ENCODE measurements at regions not wholly inside any gene's neighbourhood (a gene's known extent, or its start where the extent isn't known, plus 50 kb on each side); places are given as distances from the start of the nearest gene placed in this dataset.

- no peaks in the 10 kb centered on the region for H3K27me3 Mint-ChIP-seq
- no peak overlapping the region for H3K27ac Mint-ChIP-seq
- DNase-seq (no peak), ATAC-seq (no peak)
- no peak overlapping the region for H3K4me3 Mint-ChIP-seq
- no peaks in the 10 kb centered on the region for H3K9me3 Mint-ChIP-seq (ENCODE audit: low read depth)
- H3K36me3 Mint-ChIP-seq: no peaks in the 10 kb centered on the region
- no peaks in the 10 kb centered on the region for H3K4me1 Mint-ChIP-seq
- CTCF ChIA-PET: no interaction called here
Observed at GRCh38 chr10:128470321-128470965, 344.2 kb upstream of the MKI67 start.

GRCh38 chr10:128471151-128471550 lies 344.9 kb upstream of the MKI67 start:
- Mint-ChIP-seq H3K36me3 (no peaks in the 10 kb centered on the region), H3K4me3 (no peak overlapping the region), H3K9me3 (ENCODE audit: low read depth) (no peaks in the 10 kb centered on the region), H3K27me3 (no peaks in the 10 kb centered on the region), H3K27ac (no peak overlapping the region), H3K4me1 (no peaks in the 10 kb centered on the region)
- ATAC-seq: no peak
- no peak for DNase-seq
- CTCF ChIA-PET: no interaction called here

DNA sequence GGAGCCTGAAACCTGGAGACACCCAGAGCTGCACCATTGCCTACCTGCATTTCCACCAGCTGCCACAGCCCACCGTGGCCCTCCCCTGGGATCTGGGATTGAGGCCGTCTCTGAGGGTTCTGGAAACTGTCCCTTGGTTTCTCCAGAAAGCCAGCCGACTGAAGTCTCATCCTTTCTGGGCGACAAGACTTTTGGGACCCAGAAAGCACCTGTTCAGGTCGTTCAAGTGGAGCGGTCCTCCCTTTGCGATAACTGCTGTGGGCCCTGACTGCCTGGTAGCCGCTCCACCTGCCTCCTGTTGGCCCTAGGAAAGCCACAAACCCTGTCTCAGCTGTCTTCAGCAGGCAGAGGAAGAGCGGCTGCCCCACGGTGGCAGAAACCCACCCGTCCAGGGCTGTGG lies 346.0 kb upstream of the MKI67 start:
- ATAC-seq (no peak), DNase-seq (no peak)
- Mint-ChIP-seq H3K9me3 (ENCODE audit: low read depth) (no peaks in the 10 kb centered on the region), H3K27ac (no peak overlapping the region), H3K4me1 (no peaks in the 10 kb centered on the region), H3K27me3 (no peaks in the 10 kb centered on the region), H3K4me3 (no peak overlapping the region), H3K36me3 (no peaks in the 10 kb centered on the region)
- CTCF ChIA-PET: no interaction called here

GRCh38 chr10:128473396-128473795 lies 347.2 kb upstream of the MKI67 start:
- H3K4me3 Mint-ChIP-seq: no peak overlapping the region
- H3K36me3 Mint-ChIP-seq: no peaks in the 10 kb centered on the region
- ATAC-seq: no peak
- CTCF ChIA-PET: no interaction called here
- DNase-seq: no peak
- H3K9me3 Mint-ChIP-seq (ENCODE audit: low read depth): no peaks in the 10 kb centered on the region
- H3K27me3 Mint-ChIP-seq: no peaks in the 10 kb centered on the region
- H3K4me1 Mint-ChIP-seq: no peaks in the 10 kb centered on the region
- no peak overlapping the region for H3K27ac Mint-ChIP-seq

GRCh38 chr10:128473911-128474310 lies 347.7 kb upstream of the MKI67 start:
- H3K27me3 Mint-ChIP-seq: no peaks in the 10 kb centered on the region
- CTCF ChIA-PET: no interaction called here
- H3K27ac Mint-ChIP-seq: no peak overlapping the region
- no peaks in the 10 kb centered on the region for H3K9me3 Mint-ChIP-seq (ENCODE audit: low read depth)
- no peaks in the 10 kb centered on the region for H3K4me1 Mint-ChIP-seq
- H3K4me3 Mint-ChIP-seq: no peak overlapping the region
- DNase-seq (no peak), ATAC-seq (no peak)
- H3K36me3 Mint-ChIP-seq: no peaks in the 10 kb centered on the region

DNA sequence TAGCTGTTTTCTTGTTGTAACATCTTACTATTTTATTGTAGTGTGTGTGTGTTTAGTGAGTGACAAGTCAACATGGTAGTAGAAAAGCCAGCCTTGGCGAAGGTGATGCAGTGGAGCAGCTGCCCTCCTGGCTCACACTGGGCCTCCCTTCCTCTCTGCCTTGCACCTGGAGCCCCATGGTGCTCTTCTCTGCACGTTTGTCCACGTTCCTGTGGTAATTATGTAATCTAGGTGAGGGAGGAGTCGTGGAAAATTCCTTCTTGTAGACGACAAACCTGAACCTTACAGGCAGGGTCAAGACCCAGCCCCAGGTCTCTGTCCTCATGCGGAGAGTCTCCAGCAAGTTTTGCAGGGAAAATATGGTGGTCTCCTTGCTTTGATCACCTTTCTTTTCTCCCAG lies 348.3 kb upstream of the MKI67 start:
- no peak overlapping the region for H3K27ac Mint-ChIP-seq
- no peaks in the 10 kb centered on the region for H3K9me3 Mint-ChIP-seq (ENCODE audit: low read depth)
- DNase-seq (no peak), ATAC-seq (no peak)
- no peaks in the 10 kb centered on the region for H3K27me3 Mint-ChIP-seq
- CTCF ChIA-PET: no interaction called here
- H3K36me3 Mint-ChIP-seq: no peaks in the 10 kb centered on the region
- no peak overlapping the region for H3K4me3 Mint-ChIP-seq
- H3K4me1 Mint-ChIP-seq: no peaks in the 10 kb centered on the region

GRCh38 chr10:128475686-128476367 lies 349.6 kb upstream of the MKI67 start:
- DNase-seq: no peak
- Mint-ChIP-seq H3K36me3 (no peaks in the 10 kb centered on the region), H3K9me3 (ENCODE audit: low read depth) (no peaks in the 10 kb centered on the region), H3K4me3 (no peak overlapping the region), H3K27ac (no peak overlapping the region), H3K4me1 (no peaks in the 10 kb centered on the region), H3K27me3 (no peaks in the 10 kb centered on the region)
- CTCF ChIA-PET: no interaction called here
- ATAC-seq: no peak

DNA sequence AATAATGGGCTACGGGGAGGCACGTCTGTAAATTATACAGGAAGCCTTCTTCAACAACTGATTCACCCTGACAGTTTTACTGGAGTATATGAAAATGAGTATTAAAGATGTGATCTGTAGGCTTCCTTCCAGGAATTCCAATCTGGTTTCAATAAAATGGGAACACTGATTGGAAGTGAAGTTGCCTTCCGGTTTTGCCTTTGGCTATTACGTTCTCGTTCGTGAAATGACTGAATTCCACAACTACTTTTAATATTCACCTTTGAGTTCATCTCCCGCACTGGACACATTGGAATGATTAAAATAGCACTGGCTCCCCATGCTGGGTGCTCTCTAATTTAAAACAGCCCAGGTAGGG lies 350.1 kb upstream of the MKI67 start:
- no peaks in the 10 kb centered on the region for H3K27me3 Mint-ChIP-seq
- no peak for ATAC-seq

GRCh38 chr10:128476845-128477244 lies 350.6 kb upstream of the MKI67 start:
- no peak overlapping the region for H3K27ac Mint-ChIP-seq
- no peaks in the 10 kb centered on the region for H3K36me3 Mint-ChIP-seq
- H3K4me3 Mint-ChIP-seq: no peak overlapping the region
- DNase-seq (no peak), ATAC-seq (no peak)
- no peaks in the 10 kb centered on the region for H3K27me3 Mint-ChIP-seq
- H3K9me3 Mint-ChIP-seq (ENCODE audit: low read depth): no peaks in the 10 kb centered on the region
- H3K4me1 Mint-ChIP-seq: no peaks in the 10 kb centered on the region
- CTCF ChIA-PET: no interaction called here

More for the DNA sequence above, 350.1 kb upstream of the MKI67 start:
- CTCF ChIA-PET: no interaction called here
- no peak for DNase-seq
- Mint-ChIP-seq H3K4me3 (no peak overlapping the region), H3K4me1 (no peaks in the 10 kb centered on the region), H3K36me3 (no peaks in the 10 kb centered on the region), H3K27ac (no peak overlapping the region), H3K9me3 (ENCODE audit: low read depth) (no peaks in the 10 kb centered on the region)

GRCh38 chr10:128480601-128481000 lies 354.4 kb upstream of the MKI67 start:
- H3K4me3 Mint-ChIP-seq: no peak overlapping the region
- no peak overlapping the region for H3K27ac Mint-ChIP-seq
- no peak for DNase-seq
- no peaks in the 10 kb centered on the region for H3K4me1 Mint-ChIP-seq
- no peaks in the 10 kb centered on the region for H3K36me3 Mint-ChIP-seq
- H3K27me3 Mint-ChIP-seq: no peaks in the 10 kb centered on the region
- no peaks in the 10 kb centered on the region for H3K9me3 Mint-ChIP-seq (ENCODE audit: low read depth)
- CTCF ChIA-PET: no interaction called here
- ATAC-seq: no peak

DNA sequence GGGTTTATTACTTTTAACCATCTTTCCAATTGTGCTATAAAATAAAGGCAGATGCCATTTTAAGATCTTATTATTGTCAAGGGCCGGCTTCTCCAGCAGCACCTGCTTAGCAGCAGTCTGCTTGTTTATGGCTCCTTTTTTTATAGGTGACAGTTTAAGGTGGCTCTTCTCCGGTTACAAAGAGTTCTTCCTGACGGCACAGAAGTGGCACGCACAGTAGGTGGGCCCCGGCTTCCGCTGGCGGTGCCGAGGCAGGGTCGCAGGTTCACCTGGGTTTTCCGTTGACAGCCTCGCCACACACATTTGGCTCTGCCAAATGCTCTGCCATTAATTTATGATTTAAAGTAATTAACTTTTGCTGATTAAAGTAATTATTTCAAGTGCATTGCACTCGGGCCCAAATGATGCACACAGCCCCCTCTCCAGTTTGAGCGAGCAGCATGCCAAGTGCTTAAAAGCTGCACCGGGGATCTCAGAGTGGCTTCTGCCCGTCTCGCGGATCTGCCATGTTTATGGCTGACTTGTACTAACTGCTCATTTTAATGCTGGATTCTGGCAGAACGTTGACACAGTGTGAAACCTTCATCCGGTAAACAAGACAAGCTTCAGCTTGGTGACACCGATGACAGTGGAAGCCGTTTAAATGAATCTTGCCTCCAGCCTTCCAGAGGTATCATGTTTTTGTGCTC lies 355.1 kb upstream of the MKI67 start:
- Mint-ChIP-seq H3K27me3 (no peaks in the 10 kb centered on the region), H3K36me3 (no peaks in the 10 kb centered on the region), H3K4me1 (no peaks in the 10 kb centered on the region), H3K4me3 (no peak overlapping the region), H3K27ac (no peak overlapping the region), H3K9me3 (ENCODE audit: low read depth) (no peaks in the 10 kb centered on the region)
- DNase-seq (no peak), ATAC-seq (no peak)
- CTCF ChIA-PET: no interaction called here

DNA sequence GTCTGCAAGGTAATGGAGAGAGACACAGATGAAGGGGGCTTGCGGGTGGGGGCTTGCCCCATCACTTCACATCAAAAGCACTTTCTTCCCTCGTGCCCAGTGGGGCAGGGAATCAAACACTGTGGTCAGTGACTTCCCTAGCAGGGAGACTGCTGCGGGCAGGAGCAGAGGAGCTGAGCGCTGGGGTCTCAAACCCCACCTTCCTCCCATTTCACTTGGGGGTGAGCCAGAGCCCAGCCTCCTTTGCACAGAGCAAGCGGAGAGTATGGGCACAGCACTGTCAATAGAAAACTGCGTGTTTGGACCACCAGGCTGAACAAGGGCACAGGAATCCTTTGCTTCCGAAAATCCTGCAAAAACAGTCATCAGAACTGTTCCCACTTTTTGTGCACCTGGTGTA lies 355.8 kb upstream of the MKI67 start:
- H3K36me3 Mint-ChIP-seq: no peaks in the 10 kb centered on the region
- CTCF ChIA-PET: no interaction called here
- no peaks in the 10 kb centered on the region for H3K9me3 Mint-ChIP-seq (ENCODE audit: low read depth)

GRCh38 chr10:128483216-128483615 lies 357.0 kb upstream of the MKI67 start:
- Mint-ChIP-seq H3K27me3 (no peaks in the 10 kb centered on the region), H3K27ac (no peak overlapping the region), H3K36me3 (no peaks in the 10 kb centered on the region), H3K9me3 (ENCODE audit: low read depth) (no peaks in the 10 kb centered on the region), H3K4me3 (no peak overlapping the region), H3K4me1 (no peaks in the 10 kb centered on the region)
- ATAC-seq (no peak), DNase-seq (no peak)
- CTCF ChIA-PET: no interaction called here

More for the DNA sequence above, 355.8 kb upstream of the MKI67 start:
- H3K4me1 Mint-ChIP-seq: no peaks in the 10 kb centered on the region
- no peak overlapping the region for H3K27ac Mint-ChIP-seq
- DNase-seq: no peak
- ATAC-seq: no peak
- no peak overlapping the region for H3K4me3 Mint-ChIP-seq
- no peaks in the 10 kb centered on the region for H3K27me3 Mint-ChIP-seq

GRCh38 chr10:128484041-128484440 lies 357.8 kb upstream of the MKI67 start:
- no peak for ATAC-seq
- CTCF ChIA-PET: no interaction called here
- no peak overlapping the region for H3K4me3 Mint-ChIP-seq
- H3K27me3 Mint-ChIP-seq: no peaks in the 10 kb centered on the region
- H3K36me3 Mint-ChIP-seq: no peaks in the 10 kb centered on the region
- H3K4me1 Mint-ChIP-seq: no peaks in the 10 kb centered on the region
- DNase-seq: no peak
- H3K9me3 Mint-ChIP-seq (ENCODE audit: low read depth): no peaks in the 10 kb centered on the region
- no peak overlapping the region for H3K27ac Mint-ChIP-seq
